Hematopoietic multipotent progenitor cell treated with erythropoietin and hydrocortisone succinate and interleukin-3 and kit ligand, for 8 days (in vitro differentiated cells): ENCODE measurements at regions not wholly inside any gene's neighbourhood (a gene's known extent, or its start where the extent isn't known, plus 50 kb on each side); places are given as distances from the start of the nearest gene placed in this dataset.

Experiments used
- DNase-seq: peaks from one replicate; pipeline ENCODE4 v3.0.0-alpha.2; 2015

GRCh38 chr12:90112666-90113065 is 404.0 kb upstream of the ATP2B1 start:
- DNase-seq, result no peak

- DNase-seq, result no peak
These were observed 403.3 kb upstream of the ATP2B1 start for GRCh38 chr12:90111791-90112580.

GRCh38 chr12:90106568-90106967 is 397.9 kb upstream of the ATP2B1 start:
- no peak for DNase-seq

- peak; percentile 42 for DNase-seq
These were observed 394.5 kb upstream of the ATP2B1 start for GRCh38 chr12:90102957-90103652.

GRCh38 chr12:90100579-90100978 is 391.9 kb upstream of the ATP2B1 start:
- no peak for DNase-seq

GRCh38 chr12:90099288-90099687 is 390.6 kb upstream of the ATP2B1 start:
- DNase-seq, result no peak

- no peak for DNase-seq
These were observed 389.6 kb upstream of the ATP2B1 start for GRCh38 chr12:90098132-90098779.

- DNase-seq, result no peak
These were observed 383.2 kb upstream of the ATP2B1 start for GRCh38 chr12:90091809-90092208.

- no peak for DNase-seq
These were observed 382.5 kb upstream of the ATP2B1 start for GRCh38 chr12:90090929-90091651.

- no peak for DNase-seq
These were observed 377.6 kb upstream of the ATP2B1 start for GRCh38 chr12:90086281-90086680.

- no peak for DNase-seq
These were observed 377.0 kb upstream of the ATP2B1 start for GRCh38 chr12:90085494-90086274.

GRCh38 chr12:90084018-90084417 is 375.4 kb upstream of the ATP2B1 start:
- DNase-seq, result no peak

GRCh38 chr12:90080616-90081015 is 372.0 kb upstream of the ATP2B1 start:
- DNase-seq, result no peak

- DNase-seq, result no peak
These were observed 371.0 kb upstream of the ATP2B1 start for GRCh38 chr12:90079529-90080210.

- no peak for DNase-seq
These were observed 369.7 kb upstream of the ATP2B1 start for GRCh38 chr12:90078344-90078743.

GRCh38 chr12:90077756-90078155 is 369.1 kb upstream of the ATP2B1 start:
- DNase-seq, result no peak

GRCh38 chr12:90076851-90077319 is 368.2 kb upstream of the ATP2B1 start:
- no peak for DNase-seq

- no peak for DNase-seq
These were observed 367.0 kb upstream of the ATP2B1 start for GRCh38 chr12:90075685-90076084.

GRCh38 chr12:90074086-90074485 is 365.4 kb upstream of the ATP2B1 start:
- no peak for DNase-seq

GRCh38 chr12:90071996-90072395 is 363.4 kb upstream of the ATP2B1 start:
- no peak for DNase-seq

GRCh38 chr12:90069711-90070110 is 361.1 kb upstream of the ATP2B1 start:
- no peak for DNase-seq

- no peak for DNase-seq
These were observed 359.2 kb upstream of the ATP2B1 start for GRCh38 chr12:90067791-90068190.
